HEK293 (cell line): ENCODE measurements at regions not wholly inside any gene's neighbourhood (a gene's known extent, or its start where the extent isn't known, plus 50 kb on each side); places are given as distances from the start of the nearest gene placed in this dataset.

Experiments
- CTCF ChIP-seq: fragments of 450-650 bp; formaldehyde crosslinking; IDR thresholded peaks from 2 replicates; pipeline ENCODE4 v1.5.1; 2016; ENCODE audit warnings: missing biosample characterization, missing genetic modification characterization
- IKZF3 ChIP-seq: fragments of 450-650 bp; IDR thresholded peaks from 2 replicates; pipeline ENCODE4 v1.5.0; 2018; ENCODE audit warnings: missing biosample characterization, mild to moderate bottlenecking, missing genetic modification characterization, moderate library complexity
- SCRT2 ChIP-seq: fragments of 450-650 bp; formaldehyde crosslinking; IDR thresholded peaks from 2 replicates; pipeline ENCODE4 v1.5.1; 2016; ENCODE audit warnings: missing biosample characterization, missing genetic modification characterization
- ZEB2 ChIP-seq: fragments of 450-650 bp; formaldehyde crosslinking; IDR thresholded peaks from 2 replicates; pipeline ENCODE4 v1.5.1; 2016; ENCODE audit warnings: missing biosample characterization, missing genetic modification characterization
- ZNF76 ChIP-seq: fragments of 450-650 bp; formaldehyde crosslinking; IDR thresholded peaks from 2 replicates; pipeline ENCODE4; 2016; ENCODE audit warnings: low read depth, missing biosample characterization, missing genetic modification characterization, borderline replicate concordance
- ZNF843 ChIP-seq: fragments of 450-650 bp; formaldehyde crosslinking; IDR thresholded peaks from 2 replicates; pipeline ENCODE4 v1.5.1; 2016; ENCODE audit warnings: missing biosample characterization, missing genetic modification characterization

- TF ChIP-seq ZNF843 (tag by site-specific recombination) (no peak), ZEB2 (tag by site-specific recombination) (no peak), IKZF3 (tag by site-specific recombination) (no peak), CTCF (tag by site-specific recombination) (no peak), SCRT2 (tag by site-specific recombination) (no peak), ZNF76 (tag by site-specific recombination) (no peak)
Observed at GRCh38 chr3:104297617-104298016, 1069.1 kb upstream of the ALCAM start.
